ENCODE measurements at regions not wholly inside any gene's neighbourhood (a gene's known extent, or its start where the extent isn't known, plus 50 kb on each side); places are given as distances from the start of the nearest gene placed in this dataset.

DNA sequence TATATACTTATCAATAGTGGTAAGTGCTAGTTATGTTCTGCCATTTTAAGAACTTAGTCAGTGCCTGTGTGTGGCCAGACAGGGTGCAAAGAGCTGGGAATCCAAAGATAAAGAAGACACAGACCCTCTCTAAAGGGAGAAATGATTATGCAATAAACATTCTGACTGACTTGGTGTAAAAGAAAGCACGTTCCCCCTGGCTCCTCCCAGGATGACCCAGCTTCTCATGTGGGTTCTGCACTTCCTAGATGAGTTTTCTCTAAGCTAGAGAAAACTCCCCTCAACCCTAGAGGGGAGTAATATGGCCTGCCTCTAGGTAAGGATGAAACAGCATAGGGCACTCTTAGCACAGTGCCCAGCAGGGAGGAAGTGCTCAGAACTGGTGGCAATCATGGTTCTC, 231.2 kb downstream of the VRK1 start:
- POLR2A ChIA-PET, result no interaction called here
- Mint-ChIP-seq H3K9me3 (ENCODE audit: unreplicated experiment) (peaks cover 10% of the 10 kb centered on the region), H3K36me3 (ENCODE audit: insufficient read depth, unreplicated experiment) (no peaks in the 10 kb centered on the region), H3K27ac (ENCODE audit: unreplicated experiment) (no peak overlapping the region), H3K27me3 (ENCODE audit: insufficient read depth, unreplicated experiment) (peaks cover 4% of the 10 kb centered on the region), H3K4me1 (ENCODE audit: low read depth, unreplicated experiment) (no peaks in the 10 kb centered on the region), H3K4me3 (ENCODE audit: unreplicated experiment) (no peak overlapping the region)
- BruUV-seq (replicated peaks), result no TSS peak
- CTCF ChIA-PET, result no interaction called here
- no peaks in the 10 kb centered on the region for H3K36me3 ChIP-seq (ENCODE audit: control insufficient read depth, insufficient read depth, low read length)
- DNase-seq, result no peak
- intact Hi-C loops (cut with micrococcal nuclease; ENCODE audit: unreplicated experiment), result no loop called here
- no peaks in the 10 kb centered on the region for H3K9me3 ChIP-seq
- H3K27me3 ChIP-seq (replicated peaks; ENCODE audit: control insufficient read depth, insufficient read depth, low read length), result no peaks in the 10 kb centered on the region
- H3K4me3 ChIP-seq (ENCODE audit: low read depth, low read length), result no peak overlapping the region
- TF ChIP-seq, protein P1, sequence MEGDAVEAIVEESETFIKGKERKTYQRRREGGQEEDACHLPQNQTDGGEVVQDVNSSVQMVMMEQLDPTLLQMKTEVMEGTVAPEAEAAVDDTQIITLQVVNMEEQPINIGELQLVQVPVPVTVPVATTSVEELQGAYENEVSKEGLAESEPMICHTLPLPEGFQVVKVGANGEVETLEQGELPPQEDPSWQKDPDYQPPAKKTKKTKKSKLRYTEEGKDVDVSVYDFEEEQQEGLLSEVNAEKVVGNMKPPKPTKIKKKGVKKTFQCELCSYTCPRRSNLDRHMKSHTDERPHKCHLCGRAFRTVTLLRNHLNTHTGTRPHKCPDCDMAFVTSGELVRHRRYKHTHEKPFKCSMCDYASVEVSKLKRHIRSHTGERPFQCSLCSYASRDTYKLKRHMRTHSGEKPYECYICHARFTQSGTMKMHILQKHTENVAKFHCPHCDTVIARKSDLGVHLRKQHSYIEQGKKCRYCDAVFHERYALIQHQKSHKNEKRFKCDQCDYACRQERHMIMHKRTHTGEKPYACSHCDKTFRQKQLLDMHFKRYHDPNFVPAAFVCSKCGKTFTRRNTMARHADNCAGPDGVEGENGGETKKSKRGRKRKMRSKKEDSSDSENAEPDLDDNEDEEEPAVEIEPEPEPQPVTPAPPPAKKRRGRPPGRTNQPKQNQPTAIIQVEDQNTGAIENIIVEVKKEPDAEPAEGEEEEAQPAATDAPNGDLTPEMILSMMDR (IDR thresholded peaks at IDR 0.05; ENCODE audit: insufficient read depth in 1 of 2, low read depth in 1 of 2, low read length in 1 of 2, severe bottlenecking in 1 of 2, unreplicated experiment in 1 of 2), result no peak
- no peaks in the 10 kb centered on the region for H3K4me1 ChIP-seq

DNA sequence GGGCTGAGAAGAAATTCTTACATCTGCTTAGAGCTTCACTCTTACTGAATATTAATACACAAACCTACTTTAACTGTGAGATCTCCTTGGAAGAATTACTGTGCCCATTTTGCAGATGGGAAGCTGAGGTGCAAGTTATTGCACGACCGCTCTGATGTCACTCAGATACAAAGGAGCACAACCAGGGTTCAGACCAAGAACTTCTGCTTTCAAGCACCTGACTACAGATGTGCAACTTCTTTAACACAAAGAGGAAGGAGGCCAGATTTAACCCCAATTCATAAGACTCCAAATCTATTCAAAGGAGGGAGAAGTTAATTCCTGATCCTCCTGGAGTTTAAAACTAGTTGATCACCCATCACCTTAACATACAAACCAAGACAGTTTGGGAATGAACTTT, 232.6 kb downstream of the VRK1 start:
- no peaks in the 10 kb centered on the region for H3K27me3 ChIP-seq (replicated peaks; ENCODE audit: control insufficient read depth, insufficient read depth, low read length)

DNA sequence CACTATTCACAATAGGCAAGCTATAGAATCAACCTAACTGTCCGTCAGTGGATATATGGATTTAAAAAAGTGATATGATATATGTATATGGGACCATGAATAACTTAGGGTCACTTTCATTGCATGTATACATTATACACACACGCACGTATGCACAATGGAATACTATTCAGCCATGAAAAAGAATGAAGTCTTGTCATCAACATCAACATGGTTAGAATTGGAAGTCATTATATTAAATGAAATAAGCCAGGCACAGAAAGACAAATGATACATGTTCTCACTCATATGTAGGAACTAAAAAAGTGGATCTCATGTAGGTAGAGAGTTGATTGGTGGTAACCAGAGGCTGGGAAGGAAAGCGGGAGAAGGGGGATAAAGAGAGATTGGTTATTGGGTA, 234.3 kb downstream of the VRK1 start:
- Histone ChIP-seq H3K4me3 (ENCODE audit: low read depth, low read length) (no peak overlapping the region), H3K27me3 (replicated peaks; ENCODE audit: control insufficient read depth, insufficient read depth, low read length) (no peaks in the 10 kb centered on the region), H3K36me3 (ENCODE audit: control insufficient read depth, insufficient read depth, low read length) (no peaks in the 10 kb centered on the region), H3K9me3 (no peaks in the 10 kb centered on the region), H3K4me1 (no peaks in the 10 kb centered on the region)
- H3K4me3 Mint-ChIP-seq (ENCODE audit: unreplicated experiment), result no peak overlapping the region
- BruUV-seq (replicated peaks), result no TSS peak
- TF ChIP-seq, protein P1 (IDR thresholded peaks at IDR 0.05; ENCODE audit: insufficient read depth in 1 of 2, low read depth in 1 of 2, low read length in 1 of 2, severe bottlenecking in 1 of 2, unreplicated experiment in 1 of 2), result no peak
- peaks cover 10% of the 10 kb centered on the region for H3K9me3 Mint-ChIP-seq (ENCODE audit: unreplicated experiment)
- H3K36me3 Mint-ChIP-seq (ENCODE audit: insufficient read depth, unreplicated experiment), result no peaks in the 10 kb centered on the region
- ChIA-PET CTCF (no interaction called here), POLR2A (no interaction called here)
- no peak for DNase-seq
- intact Hi-C loops (cut with micrococcal nuclease; ENCODE audit: unreplicated experiment), result no loop called here
- H3K27me3 Mint-ChIP-seq (ENCODE audit: insufficient read depth, unreplicated experiment), result peaks cover 2% of the 10 kb centered on the region
- no peak overlapping the region for H3K27ac Mint-ChIP-seq (ENCODE audit: unreplicated experiment)
- no peaks in the 10 kb centered on the region for H3K4me1 Mint-ChIP-seq (ENCODE audit: low read depth, unreplicated experiment)

More for the DNA sequence above, 232.6 kb downstream of the VRK1 start:
- intact Hi-C loops (cut with micrococcal nuclease; ENCODE audit: unreplicated experiment), result no loop called here
- peaks cover 10% of the 10 kb centered on the region for H3K9me3 Mint-ChIP-seq (ENCODE audit: unreplicated experiment)
- H3K27ac Mint-ChIP-seq (ENCODE audit: unreplicated experiment), result no peak overlapping the region
- no peak for DNase-seq
- BruUV-seq (replicated peaks), result no TSS peak
- H3K36me3 Mint-ChIP-seq (ENCODE audit: insufficient read depth, unreplicated experiment), result no peaks in the 10 kb centered on the region
- Histone ChIP-seq H3K4me1 (no peaks in the 10 kb centered on the region), H3K9me3 (no peaks in the 10 kb centered on the region), H3K4me3 (ENCODE audit: low read depth, low read length) (no peak overlapping the region), H3K36me3 (ENCODE audit: control insufficient read depth, insufficient read depth, low read length) (no peaks in the 10 kb centered on the region)
- H3K4me1 Mint-ChIP-seq (ENCODE audit: low read depth, unreplicated experiment), result no peaks in the 10 kb centered on the region
- ChIA-PET POLR2A (no interaction called here), CTCF (no interaction called here)
- TF ChIP-seq, protein P1 (IDR thresholded peaks at IDR 0.05; ENCODE audit: insufficient read depth in 1 of 2, low read depth in 1 of 2, low read length in 1 of 2, severe bottlenecking in 1 of 2, unreplicated experiment in 1 of 2), result no peak
- no peaks in the 10 kb centered on the region for H3K27me3 Mint-ChIP-seq (ENCODE audit: insufficient read depth, unreplicated experiment)
- no peak overlapping the region for H3K4me3 Mint-ChIP-seq (ENCODE audit: unreplicated experiment)

Data from Caco-2 (cell line).